DND-41 (cell line): ENCODE measurements at regions not wholly inside any gene's neighbourhood (a gene's known extent, or its start where the extent isn't known, plus 50 kb on each side); places are given as distances from the start of the nearest gene placed in this dataset.

Experiments used
- ATAC-seq: fragments of 200-7000 bp; cut with Tn5 transposase; 3 replicates; pipeline ENCODE4 v1.9.1; 2021; ENCODE audit warnings: low read depth; ENCODE audit not compliant: insufficient read depth
- DNase-seq: peaks from one replicate; pipeline ENCODE4 v3.0.0-alpha.2; 2020
- H2AFZ ChIP-seq: 2 replicates; pipeline ENCODE4 v1.6.0; 2012; ENCODE audit warnings: low read depth, low read length
- H3K27ac ChIP-seq: 2 replicates; pipeline ENCODE4 v1.5.1; 2012; ENCODE audit warnings: low read length, inconsistent platforms
- H3K27me3 ChIP-seq: fragments of 200-600 bp; sonication (generic); 2 replicates; pipeline ENCODE4 v1.6.0; 2012; ENCODE audit warnings: low read length, mild to moderate bottlenecking, inconsistent platforms; ENCODE audit not compliant: insufficient read depth, poor library complexity
- H3K36me3 ChIP-seq: 2 replicates; pipeline ENCODE4 v1.5.1; 2012; ENCODE audit warnings: low read length, inconsistent platforms; ENCODE audit not compliant: insufficient read depth
- H3K4me1 ChIP-seq: 2 replicates; pipeline ENCODE4 v1.5.1; 2012; ENCODE audit warnings: mild to moderate bottlenecking, low read length; ENCODE audit not compliant: insufficient read depth
- H3K4me2 ChIP-seq: 2 replicates; pipeline ENCODE4 v1.6.0; 2012; ENCODE audit warnings: mild to moderate bottlenecking, moderate library complexity, low read length, inconsistent platforms; ENCODE audit not compliant: insufficient read depth
- H3K4me3 ChIP-seq, 2 experiments: fragments of 200-600 bp in 1 of 2; shearing (Covaris generic) in 1 of 2; 2 replicates each; pipeline ENCODE4 v1.5.1; 2012 to 2016; ENCODE audit warnings: inconsistent platforms in 2 of 2, low read length in 2 of 2, mild to moderate bottlenecking in 2 of 2, low read depth in 1 of 2, moderate library complexity in 1 of 2
- H3K79me2 ChIP-seq: 2 replicates; pipeline ENCODE4 v1.6.0; 2012; ENCODE audit warnings: low read length, inconsistent platforms; ENCODE audit not compliant: insufficient read depth
- H3K9ac ChIP-seq: 2 replicates; pipeline ENCODE4 v1.6.0; 2012; ENCODE audit warnings: low read depth, mild to moderate bottlenecking, inconsistent platforms, low read length, moderate library complexity
- H3K9me3 ChIP-seq: 2 replicates; pipeline ENCODE4 v1.5.1; 2012; ENCODE audit warnings: low read length, moderate library complexity, mild to moderate bottlenecking, inconsistent platforms; ENCODE audit not compliant: insufficient read depth, severe bottlenecking
- H4K20me1 ChIP-seq: 2 replicates; pipeline ENCODE4 v1.6.0; 2012; ENCODE audit warnings: low read length; ENCODE audit not compliant: insufficient read depth
- CTCF ChIP-seq: IDR thresholded peaks from 2 replicates; pipeline ENCODE4 v1.5.1; 2012; ENCODE audit warnings: borderline replicate concordance, low read length, moderate library complexity, mild to moderate bottlenecking; ENCODE audit not compliant: poor library complexity, severe bottlenecking; ENCODE audit errors: extremely low read depth
- EZH2 ChIP-seq: IDR thresholded peaks from 3 replicates; pipeline ENCODE4 v1.6.1; 2012; ENCODE audit warnings: borderline replicate concordance, low read depth, mild to moderate bottlenecking, moderate library complexity, low read length, inconsistent platforms; ENCODE audit not compliant: severe bottlenecking

- H3K79me2 ChIP-seq = no peaks in the 10 kb centered on the region
- no peaks in the 10 kb centered on the region for H3K9me3 ChIP-seq
- TF ChIP-seq CTCF (no peak), EZH2 (no peak)
- H2AFZ ChIP-seq = no peak overlapping the region
- H3K27ac ChIP-seq = no peak overlapping the region
- no peaks in the 10 kb centered on the region for H3K36me3 ChIP-seq
- no peak overlapping the region for H3K4me2 ChIP-seq
- no peak for DNase-seq
- H3K4me3 ChIP-seq = no peak overlapping the region
- H3K4me1 ChIP-seq = no peaks in the 10 kb centered on the region
- ATAC-seq = no peak
- H4K20me1 ChIP-seq = no peaks in the 10 kb centered on the region
- no peak overlapping the region for H3K9ac ChIP-seq
- peaks cover 3% of the 10 kb centered on the region for H3K27me3 ChIP-seq
Observed at GRCh38 chr9:113701774-113702755, 174.0 kb upstream of the ZNF618 start.

- DNase-seq (no peak), ATAC-seq (no peak)
- Histone ChIP-seq H2AFZ (no peak overlapping the region), H3K4me2 (no peak overlapping the region), H3K4me3 (no peak overlapping the region), H3K9me3 (no peaks in the 10 kb centered on the region), H3K36me3 (no peaks in the 10 kb centered on the region), H3K79me2 (no peaks in the 10 kb centered on the region), H3K9ac (no peak overlapping the region), H3K27ac (no peak overlapping the region), H4K20me1 (no peaks in the 10 kb centered on the region), H3K4me1 (no peaks in the 10 kb centered on the region), H3K27me3 (no peaks in the 10 kb centered on the region)
- TF ChIP-seq EZH2 (no peak), CTCF (no peak)
Observed at GRCh38 chr9:113705306-113705927, 170.7 kb upstream of the ZNF618 start.

DNA sequence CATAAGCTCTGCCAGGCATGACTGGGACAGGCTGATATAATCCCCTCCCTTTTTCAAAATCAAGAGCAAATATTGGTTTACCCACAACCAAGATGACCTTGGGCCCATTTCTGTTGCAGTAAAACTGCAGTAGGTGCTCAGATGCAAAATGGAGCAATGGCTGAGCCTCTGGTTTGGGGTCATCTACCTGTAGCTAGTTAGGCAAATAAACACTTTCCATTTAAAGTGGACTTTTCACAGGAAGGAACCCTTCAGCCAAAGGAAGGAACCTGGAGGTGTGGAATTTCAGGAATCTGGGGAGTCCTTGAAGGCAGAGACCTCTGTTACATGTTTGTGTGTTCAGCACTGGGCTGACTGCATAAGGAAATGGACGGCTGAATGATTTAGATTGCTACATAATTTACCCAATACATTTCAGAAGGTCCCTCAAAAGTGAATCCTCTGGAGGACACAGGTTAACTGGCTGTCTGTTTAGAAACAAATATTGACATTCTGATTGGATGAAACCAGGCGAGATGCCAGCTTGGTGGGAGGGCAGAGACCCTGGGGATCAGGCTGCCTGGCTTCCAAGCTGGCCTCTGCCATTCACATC, 170.1 kb upstream of the ZNF618 start:
- Histone ChIP-seq H3K4me3 (no peak overlapping the region), H3K9me3 (no peaks in the 10 kb centered on the region), H3K4me1 (no peaks in the 10 kb centered on the region), H3K4me2 (no peak overlapping the region), H3K27ac (no peak overlapping the region), H3K27me3 (no peaks in the 10 kb centered on the region), H3K79me2 (no peaks in the 10 kb centered on the region), H3K9ac (no peak overlapping the region), H4K20me1 (no peaks in the 10 kb centered on the region), H2AFZ (no peak overlapping the region), H3K36me3 (no peaks in the 10 kb centered on the region)
- DNase-seq (no peak), ATAC-seq (no peak)
- TF ChIP-seq CTCF = no peak
- TF ChIP-seq EZH2 = no peak
